GM21515 (cell line): ENCODE measurements at regions not wholly inside any gene's neighbourhood (a gene's known extent, or its start where the extent isn't known, plus 50 kb on each side); places are given as distances from the start of the nearest gene placed in this dataset.

ENCODE experiments used
- ATAC-seq: cut with Tn5 transposase; IDR thresholded peaks from one replicate; pipeline ENCODE4 v1.9.1; 2021; ENCODE audit not compliant: unreplicated experiment

GRCh38 chr10:2284071-2284470 is 546.7 kb upstream of the ADARB2 start:
- no peak for ATAC-seq

GRCh38 chr10:2282202-2282601 is 544.9 kb upstream of the ADARB2 start:
- no peak for ATAC-seq

- ATAC-seq = no peak
Observed at GRCh38 chr10:2280713-2281300, 543.5 kb upstream of the ADARB2 start.

- ATAC-seq = no peak
Observed at GRCh38 chr10:2279711-2280110, 542.4 kb upstream of the ADARB2 start.

GRCh38 chr10:2278363-2278762 is 541.0 kb upstream of the ADARB2 start:
- ATAC-seq = no peak

GRCh38 chr10:2263561-2263960 is 526.2 kb upstream of the ADARB2 start:
- ATAC-seq = no peak

GRCh38 chr10:2262878-2263277 is 525.6 kb upstream of the ADARB2 start:
- no peak for ATAC-seq

GRCh38 chr10:2262333-2262732 is 525.0 kb upstream of the ADARB2 start:
- ATAC-seq = no peak

GRCh38 chr10:2256241-2256640 is 518.9 kb upstream of the ADARB2 start:
- no peak for ATAC-seq

GRCh38 chr10:2252096-2252495 is 514.8 kb upstream of the ADARB2 start:
- no peak for ATAC-seq

- no peak for ATAC-seq
Observed at GRCh38 chr10:2251631-2252030, 514.3 kb upstream of the ADARB2 start.

GRCh38 chr10:2246747-2247146 is 509.4 kb upstream of the ADARB2 start:
- no peak for ATAC-seq

- ATAC-seq = no peak
Observed at GRCh38 chr10:2245580-2245979, 508.3 kb upstream of the ADARB2 start.

- ATAC-seq = no peak
Observed at GRCh38 chr10:2244471-2244870, 507.1 kb upstream of the ADARB2 start.

GRCh38 chr10:2236876-2237275 is 499.6 kb upstream of the ADARB2 start:
- no peak for ATAC-seq

GRCh38 chr10:2232479-2232878 is 495.2 kb upstream of the ADARB2 start:
- no peak for ATAC-seq

- no peak for ATAC-seq
Observed at GRCh38 chr10:2230478-2230877, 493.2 kb upstream of the ADARB2 start.

- ATAC-seq = no peak
Observed at GRCh38 chr10:2228320-2228901, 491.1 kb upstream of the ADARB2 start.

- ATAC-seq = no peak
Observed at GRCh38 chr10:2225609-2226008, 488.3 kb upstream of the ADARB2 start.

- ATAC-seq = no peak
Observed at GRCh38 chr10:2223548-2224320, 486.4 kb upstream of the ADARB2 start.

- ATAC-seq = no peak
Observed at GRCh38 chr10:2222631-2223030, 485.3 kb upstream of the ADARB2 start.

GRCh38 chr10:2214805-2215204 is 477.5 kb upstream of the ADARB2 start:
- ATAC-seq = no peak
